Hematopoietic multipotent progenitor cell (in vitro differentiated cells): ENCODE measurements at regions not wholly inside any gene's neighbourhood (a gene's known extent, or its start where the extent isn't known, plus 50 kb on each side); places are given as distances from the start of the nearest gene placed in this dataset.

Experiments used
- DNase-seq, 3 donors: peaks; one replicate each; pipeline ENCODE4 v3.0.0-alpha.2; 2011 to 2015; ENCODE audit warnings: low read depth in 2 of 3, low spot score in 2 of 3

- no peak for DNase-seq
Measured at GRCh38 chr2:220309215-220309614, 681.8 kb downstream of the SLC4A3 start.

- DNase-seq: no peak
Measured at GRCh38 chr2:220310451-220310861, 683.0 kb downstream of the SLC4A3 start.

GRCh38 chr2:220315098-220315823, 687.8 kb downstream of the SLC4A3 start:
- no peak for DNase-seq

GRCh38 chr2:220318037-220318436, 690.6 kb downstream of the SLC4A3 start:
- DNase-seq: no peak

GRCh38 chr2:220318508-220318907, 691.1 kb downstream of the SLC4A3 start:
- DNase-seq: no peak

GRCh38 chr2:220320326-220320725, 692.9 kb downstream of the SLC4A3 start:
- DNase-seq: no peak

- no peak for DNase-seq
Measured at GRCh38 chr2:220332886-220333285, 705.5 kb downstream of the SLC4A3 start.

- no peak for DNase-seq
Measured at GRCh38 chr2:220334210-220334609, 706.8 kb downstream of the SLC4A3 start.

GRCh38 chr2:220334871-220335590, 707.6 kb downstream of the SLC4A3 start:
- DNase-seq: no peak

- DNase-seq: no peak
Measured at GRCh38 chr2:220335591-220335915, 708.1 kb downstream of the SLC4A3 start.

- no peak for DNase-seq
Measured at GRCh38 chr2:220336771-220337170, 709.3 kb downstream of the SLC4A3 start.

- no peak for DNase-seq
Measured at GRCh38 chr2:220337611-220338440, 710.4 kb downstream of the SLC4A3 start.

GRCh38 chr2:220341014-220341413, 713.6 kb downstream of the SLC4A3 start:
- DNase-seq: no peak

GRCh38 chr2:220346919-220347318, 719.5 kb downstream of the SLC4A3 start:
- no peak for DNase-seq

GRCh38 chr2:220347626-220348025, 720.2 kb downstream of the SLC4A3 start:
- DNase-seq: no peak

GRCh38 chr2:220348206-220348605, 720.8 kb downstream of the SLC4A3 start:
- DNase-seq: no peak

GRCh38 chr2:220353897-220354296, 726.5 kb downstream of the SLC4A3 start:
- no peak for DNase-seq

GRCh38 chr2:220356076-220356475, 728.6 kb downstream of the SLC4A3 start:
- DNase-seq: no peak

- no peak for DNase-seq
Measured at GRCh38 chr2:220365023-220365422, 737.6 kb downstream of the SLC4A3 start.

GRCh38 chr2:220366765-220367164, 739.3 kb downstream of the SLC4A3 start:
- DNase-seq: no peak

GRCh38 chr2:220370764-220371163, 743.3 kb downstream of the SLC4A3 start:
- no peak for DNase-seq

GRCh38 chr2:220371211-220371610, 743.8 kb downstream of the SLC4A3 start:
- no peak for DNase-seq
